Endothelial cell of umbilical vein (primary cell): ENCODE measurements at regions not wholly inside any gene's neighbourhood (a gene's known extent, or its start where the extent isn't known, plus 50 kb on each side); places are given as distances from the start of the nearest gene placed in this dataset.

Experiments
- EZH2 ChIP-seq: IDR thresholded peaks from 2 replicates; pipeline ENCODE4 v1.6.1; 2012; ENCODE audit warnings: borderline replicate concordance, low read depth, mild to moderate bottlenecking, moderate library complexity, low read length, inconsistent platforms; ENCODE audit not compliant: severe bottlenecking
- FOS ChIP-seq: IDR thresholded peaks from 2 replicates; pipeline ENCODE4 v1.6.1; 2011; ENCODE audit warnings: mild to moderate bottlenecking, low read length, moderate library complexity, borderline replicate concordance; ENCODE audit not compliant: insufficient read depth
- POLR2A ChIP-seq: IDR thresholded peaks from 2 replicates; pipeline ENCODE4 v1.6.1; 2012; ENCODE audit warnings: low read depth, mild to moderate bottlenecking, control low read depth, low read length
- TF ChIP-seq, protein P1 (sequence below), 2 donors: IDR thresholded peaks; 1 replicate in 1 of 2; 2 replicates in 1 of 2; pipeline ENCODE4 v1.5.1; 2011; ENCODE audit warnings: low read length in 2 of 2, mild to moderate bottlenecking in 2 of 2, moderate library complexity in 2 of 2, control low read depth in 1 of 2, inconsistent platforms in 1 of 2, low read depth in 1 of 2; ENCODE audit not compliant: insufficient read depth in 1 of 2; ENCODE audit errors: extremely low read depth in 1 of 2
- TF ChIP-seq, protein P2 (sequence below): IDR thresholded peaks from 2 replicates; pipeline ENCODE4 v1.6.1; 2011; ENCODE audit not compliant: insufficient read depth, insufficient read length

DNA sequence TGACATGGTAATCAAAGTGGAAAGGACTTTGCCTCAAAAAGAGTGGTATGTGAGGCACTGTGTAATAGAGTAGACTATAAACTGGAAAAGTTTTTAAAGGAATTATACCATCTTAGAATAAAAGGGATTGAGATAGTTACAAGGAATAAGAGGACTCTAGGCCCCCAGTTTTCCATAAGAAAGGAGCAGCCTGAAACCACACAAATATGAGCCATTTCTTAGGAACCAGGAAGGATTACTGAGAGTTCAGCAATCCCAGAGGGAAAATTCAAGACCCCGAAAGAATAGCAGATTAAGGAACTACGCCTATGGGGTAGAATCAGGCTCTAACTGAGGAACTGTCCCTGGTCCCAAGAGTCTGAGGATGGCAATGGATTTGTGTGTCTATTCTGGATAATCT, 1213.3 kb downstream of the C4orf33 start:
- TF ChIP-seq, protein P1, sequence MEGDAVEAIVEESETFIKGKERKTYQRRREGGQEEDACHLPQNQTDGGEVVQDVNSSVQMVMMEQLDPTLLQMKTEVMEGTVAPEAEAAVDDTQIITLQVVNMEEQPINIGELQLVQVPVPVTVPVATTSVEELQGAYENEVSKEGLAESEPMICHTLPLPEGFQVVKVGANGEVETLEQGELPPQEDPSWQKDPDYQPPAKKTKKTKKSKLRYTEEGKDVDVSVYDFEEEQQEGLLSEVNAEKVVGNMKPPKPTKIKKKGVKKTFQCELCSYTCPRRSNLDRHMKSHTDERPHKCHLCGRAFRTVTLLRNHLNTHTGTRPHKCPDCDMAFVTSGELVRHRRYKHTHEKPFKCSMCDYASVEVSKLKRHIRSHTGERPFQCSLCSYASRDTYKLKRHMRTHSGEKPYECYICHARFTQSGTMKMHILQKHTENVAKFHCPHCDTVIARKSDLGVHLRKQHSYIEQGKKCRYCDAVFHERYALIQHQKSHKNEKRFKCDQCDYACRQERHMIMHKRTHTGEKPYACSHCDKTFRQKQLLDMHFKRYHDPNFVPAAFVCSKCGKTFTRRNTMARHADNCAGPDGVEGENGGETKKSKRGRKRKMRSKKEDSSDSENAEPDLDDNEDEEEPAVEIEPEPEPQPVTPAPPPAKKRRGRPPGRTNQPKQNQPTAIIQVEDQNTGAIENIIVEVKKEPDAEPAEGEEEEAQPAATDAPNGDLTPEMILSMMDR (IDR thresholded peaks at IDR 0.05; ENCODE audit: extremely low read depth in 1 of 2, insufficient read depth in 1 of 2, low read depth in 1 of 2, low read length in 2 of 2) = no peak
- TF ChIP-seq FOS (no peak), POLR2A (no peak), EZH2 (no peak)
- TF ChIP-seq, protein P2, sequence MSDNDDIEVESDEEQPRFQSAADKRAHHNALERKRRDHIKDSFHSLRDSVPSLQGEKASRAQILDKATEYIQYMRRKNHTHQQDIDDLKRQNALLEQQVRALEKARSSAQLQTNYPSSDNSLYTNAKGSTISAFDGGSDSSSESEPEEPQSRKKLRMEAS = no peak
